ENCODE measurements at regions not wholly inside any gene's neighbourhood (a gene's known extent, or its start where the extent isn't known, plus 50 kb on each side); places are given as distances from the start of the nearest gene placed in this dataset.

- Histone ChIP-seq H3K27me3 (ENCODE audit: insufficient read depth, poor library complexity, severe bottlenecking) (no peaks in the 10 kb centered on the region), H3K27ac (ENCODE audit: poor library complexity, severe bottlenecking) (no peak overlapping the region), H3K36me3 (ENCODE audit: low read depth) (no peaks in the 10 kb centered on the region), H3K9me3 (ENCODE audit: severe bottlenecking) (no peaks in the 10 kb centered on the region), H3K4me1 (ENCODE audit: insufficient read depth, poor library complexity, severe bottlenecking) (no peaks in the 10 kb centered on the region), H3K4me3 (ENCODE audit: severe bottlenecking) (no peak overlapping the region)
- ATAC-seq (ENCODE audit: low read depth): no peak
- DNase-seq (ENCODE audit: low spot score): no peak
- TF ChIP-seq CTCF (IDR thresholded peaks at IDR 0.05; ENCODE audit: poor library complexity, severe bottlenecking): no peak
Observed at GRCh38 chr6:11357285-11357684, 124.8 kb upstream of the NEDD9 start.

GRCh38 chr6:11356404-11357155 is 124.1 kb upstream of the NEDD9 start:
- no peak for DNase-seq (ENCODE audit: low spot score)
- TF ChIP-seq CTCF (IDR thresholded peaks at IDR 0.05; ENCODE audit: poor library complexity, severe bottlenecking): no peak

GRCh38 chr6:11353921-11354389 is 121.5 kb upstream of the NEDD9 start:
- H3K9me3 ChIP-seq (ENCODE audit: severe bottlenecking): no peaks in the 10 kb centered on the region
- no peaks in the 10 kb centered on the region for H3K27me3 ChIP-seq (ENCODE audit: insufficient read depth, poor library complexity, severe bottlenecking)
- H3K27ac ChIP-seq (ENCODE audit: poor library complexity, severe bottlenecking): no peak overlapping the region
- DNase-seq (ENCODE audit: low spot score) (no peak), ATAC-seq (ENCODE audit: low read depth) (no peak)
- H3K4me1 ChIP-seq (ENCODE audit: insufficient read depth, poor library complexity, severe bottlenecking): no peaks in the 10 kb centered on the region
- no peak overlapping the region for H3K4me3 ChIP-seq (ENCODE audit: severe bottlenecking)
- no peak for TF ChIP-seq CTCF (IDR thresholded peaks at IDR 0.05; ENCODE audit: poor library complexity, severe bottlenecking)
- no peaks in the 10 kb centered on the region for H3K36me3 ChIP-seq (ENCODE audit: low read depth)

More at GRCh38 chr6:11356404-11357155, 124.1 kb upstream of the NEDD9 start:
- no peaks in the 10 kb centered on the region for H3K27me3 ChIP-seq (ENCODE audit: insufficient read depth, poor library complexity, severe bottlenecking)
- ATAC-seq (ENCODE audit: low read depth): no peak
- no peak overlapping the region for H3K27ac ChIP-seq (ENCODE audit: poor library complexity, severe bottlenecking)
- H3K4me3 ChIP-seq (ENCODE audit: severe bottlenecking): no peak overlapping the region
- H3K9me3 ChIP-seq (ENCODE audit: severe bottlenecking): no peaks in the 10 kb centered on the region
- no peaks in the 10 kb centered on the region for H3K4me1 ChIP-seq (ENCODE audit: insufficient read depth, poor library complexity, severe bottlenecking)
- H3K36me3 ChIP-seq (ENCODE audit: low read depth): no peaks in the 10 kb centered on the region

- Histone ChIP-seq H3K4me1 (ENCODE audit: insufficient read depth, poor library complexity, severe bottlenecking) (no peaks in the 10 kb centered on the region), H3K9me3 (ENCODE audit: severe bottlenecking) (no peaks in the 10 kb centered on the region), H3K27me3 (ENCODE audit: insufficient read depth, poor library complexity, severe bottlenecking) (no peaks in the 10 kb centered on the region), H3K27ac (ENCODE audit: poor library complexity, severe bottlenecking) (no peak overlapping the region), H3K36me3 (ENCODE audit: low read depth) (no peaks in the 10 kb centered on the region), H3K4me3 (ENCODE audit: severe bottlenecking) (no peak overlapping the region)
- DNase-seq (ENCODE audit: low spot score): no peak
- no peak for ATAC-seq (ENCODE audit: low read depth)
- no peak for TF ChIP-seq CTCF (IDR thresholded peaks at IDR 0.05; ENCODE audit: poor library complexity, severe bottlenecking)
Observed at GRCh38 chr6:11350294-11350693, 117.8 kb upstream of the NEDD9 start.

- ATAC-seq (ENCODE audit: low read depth) (no peak), DNase-seq (ENCODE audit: low spot score) (no peak)
- TF ChIP-seq CTCF (IDR thresholded peaks at IDR 0.05; ENCODE audit: poor library complexity, severe bottlenecking): no peak
- Histone ChIP-seq H3K9me3 (ENCODE audit: severe bottlenecking) (no peaks in the 10 kb centered on the region), H3K27ac (ENCODE audit: poor library complexity, severe bottlenecking) (no peak overlapping the region), H3K27me3 (ENCODE audit: insufficient read depth, poor library complexity, severe bottlenecking) (no peaks in the 10 kb centered on the region), H3K4me1 (ENCODE audit: insufficient read depth, poor library complexity, severe bottlenecking) (peaks cover under 1% of the 10 kb centered on the region), H3K36me3 (ENCODE audit: low read depth) (no peaks in the 10 kb centered on the region), H3K4me3 (ENCODE audit: severe bottlenecking) (no peak overlapping the region)
Observed at GRCh38 chr6:11349880-11350279, 117.4 kb upstream of the NEDD9 start.
